ACHN (cell line): ENCODE measurements at regions not wholly inside any gene's neighbourhood (a gene's known extent, or its start where the extent isn't known, plus 50 kb on each side); places are given as distances from the start of the nearest gene placed in this dataset.
"Not testable (repeated sequence)": the region's sequence is repeated elsewhere in the genome, so short reads cannot be mapped to it uniquely, and the experiment has no call there.

Source experiments
- DNase-seq: peaks from one replicate; pipeline ENCODE4 v3.0.0-alpha.2; 2015
- in situ Hi-C: cut with HindIII; loops from 2 replicates; pipeline ENCODE4 v1.10.0; 2017; ENCODE audit warnings: low sequenced_read_pairs, low pct_ligation_motif_present, low pct_unique_long_range_greater_than_20kb

DNA sequence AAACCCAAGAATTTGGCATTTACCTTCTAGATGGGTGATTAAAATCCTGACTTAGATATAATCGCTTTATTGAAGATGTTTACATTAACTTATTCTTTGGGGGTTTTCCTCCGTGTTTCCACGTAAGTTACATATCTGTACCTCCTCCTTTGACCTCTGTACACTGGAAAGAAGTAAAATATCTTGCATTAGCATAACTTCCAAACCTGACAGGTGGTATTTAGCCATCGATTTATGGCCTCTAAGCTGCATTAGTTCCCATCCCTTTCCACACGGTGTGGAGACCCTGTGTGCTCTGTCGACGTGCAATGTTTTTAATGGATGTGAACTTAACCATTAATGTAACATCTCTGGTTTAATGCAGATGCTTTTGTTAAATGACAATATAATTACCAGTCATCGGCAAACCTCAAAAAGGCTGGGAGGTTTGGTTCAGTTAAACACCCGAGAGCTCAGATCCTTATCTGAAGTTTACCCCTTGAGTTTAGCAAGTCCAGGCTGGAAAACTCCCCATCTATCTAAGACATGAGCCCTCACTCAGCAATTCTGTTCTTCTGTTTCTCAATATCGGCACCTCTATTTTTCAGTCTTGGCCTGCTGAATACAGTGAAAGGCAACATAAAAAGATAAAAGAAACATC lies 295.2 kb downstream of the GATA3 start:
- no peak for DNase-seq
- in situ Hi-C loops: no loop called here

DNA sequence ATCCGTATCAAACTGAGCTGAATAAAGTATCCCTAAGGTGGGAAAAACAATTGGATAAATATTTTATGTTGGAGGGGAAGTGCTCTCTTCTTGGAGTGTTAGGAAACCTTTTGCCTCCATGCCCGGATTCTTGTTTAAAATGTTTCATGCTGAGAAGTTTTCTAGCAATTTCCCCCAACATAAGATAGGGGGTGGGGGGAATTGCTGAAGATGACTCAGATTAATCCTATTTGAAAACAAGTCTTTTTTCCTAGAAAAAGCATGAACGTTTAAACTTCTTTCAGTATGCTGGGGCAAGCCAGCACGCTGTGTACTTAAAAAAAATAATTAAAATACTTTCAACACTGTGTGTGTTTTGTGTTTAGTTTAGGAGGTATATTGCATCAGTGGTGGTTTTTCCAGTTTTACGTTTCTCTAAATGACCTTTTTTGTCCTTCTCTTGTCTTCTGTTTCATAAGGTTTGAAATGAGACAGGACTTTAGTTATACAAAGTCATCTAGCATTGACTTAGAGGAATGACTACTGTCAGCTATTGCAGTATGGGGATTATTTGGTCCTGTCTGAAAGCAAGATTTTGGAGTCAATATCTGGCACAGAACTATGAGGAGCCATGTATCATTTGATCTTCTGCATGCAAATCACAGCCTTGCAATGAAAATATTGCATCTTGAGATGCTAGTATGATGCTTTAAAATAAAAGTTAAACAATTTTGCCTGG lies 295.9 kb downstream of the GATA3 start:
- no peak for DNase-seq
- in situ Hi-C loops: no loop called here

GRCh38 chr10:8352171-8353075 lies 297.9 kb downstream of the GATA3 start:
- in situ Hi-C loops: no loop called here

GRCh38 chr10:8356283-8356682 lies 301.8 kb downstream of the GATA3 start:
- DNase-seq: no peak
- in situ Hi-C loops: no loop called here

More at GRCh38 chr10:8352171-8353075, 297.9 kb downstream of the GATA3 start:
- no peak for DNase-seq

- in situ Hi-C loops: no loop called here
- DNase-seq: no peak
Observed at GRCh38 chr10:8359467-8359866, 305.0 kb downstream of the GATA3 start.

DNA sequence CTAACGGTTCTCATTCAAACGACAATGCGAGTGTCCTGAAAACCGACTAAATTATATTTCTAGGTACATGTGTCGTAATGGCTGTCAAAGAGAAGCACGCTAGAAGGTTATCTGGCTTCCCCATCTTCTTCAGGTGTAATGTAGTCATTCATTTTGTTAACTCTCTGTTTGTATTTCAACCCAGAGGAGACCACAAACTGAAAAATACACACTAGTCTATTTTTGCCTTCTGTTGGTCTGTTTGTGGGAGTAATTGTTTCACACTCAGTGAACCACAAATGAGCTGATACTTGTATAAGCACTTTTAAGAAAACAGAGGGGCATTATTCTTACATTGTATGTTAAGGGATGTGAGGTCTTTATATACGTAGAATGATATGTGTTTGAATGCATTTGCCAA lies 305.9 kb downstream of the GATA3 start:
- in situ Hi-C loops: no loop called here
- no peak for DNase-seq

DNA sequence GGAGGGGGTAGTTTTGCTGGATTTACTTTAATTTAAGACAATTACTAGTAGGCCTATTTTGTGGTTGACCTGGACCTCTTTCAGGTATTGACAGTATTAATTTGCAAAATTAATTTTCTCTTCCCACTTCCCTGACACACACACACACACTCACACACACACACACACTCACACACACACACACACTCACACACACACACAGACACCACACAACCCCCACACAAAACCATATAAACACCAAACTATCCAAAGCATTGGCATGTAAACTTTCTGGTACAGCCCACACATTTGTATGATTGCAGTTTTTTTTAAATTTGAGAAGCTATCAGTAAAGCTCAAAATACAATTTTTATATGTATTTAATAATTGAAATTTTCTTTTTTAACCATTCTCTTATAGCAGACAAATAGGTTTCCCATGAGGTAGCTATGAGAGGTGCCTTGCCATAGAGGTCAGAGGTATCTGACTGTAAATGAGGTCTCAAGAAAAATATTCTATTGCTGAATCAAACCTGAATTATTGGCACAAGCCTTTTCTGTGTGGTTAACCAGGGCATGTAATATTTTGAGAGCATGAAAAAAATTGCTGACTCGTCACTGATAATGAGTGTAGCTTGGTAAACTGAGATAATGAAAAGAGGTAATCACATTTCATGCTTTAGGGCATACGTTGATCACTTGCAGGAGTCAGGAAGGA lies 306.5 kb downstream of the GATA3 start:
- in situ Hi-C loops: no loop called here

GRCh38 chr10:8361510-8361844 lies 307.0 kb downstream of the GATA3 start:
- DNase-seq: no peak
- in situ Hi-C loops: no loop called here

More for the DNA sequence above, 306.5 kb downstream of the GATA3 start:
- no peak for DNase-seq

DNA sequence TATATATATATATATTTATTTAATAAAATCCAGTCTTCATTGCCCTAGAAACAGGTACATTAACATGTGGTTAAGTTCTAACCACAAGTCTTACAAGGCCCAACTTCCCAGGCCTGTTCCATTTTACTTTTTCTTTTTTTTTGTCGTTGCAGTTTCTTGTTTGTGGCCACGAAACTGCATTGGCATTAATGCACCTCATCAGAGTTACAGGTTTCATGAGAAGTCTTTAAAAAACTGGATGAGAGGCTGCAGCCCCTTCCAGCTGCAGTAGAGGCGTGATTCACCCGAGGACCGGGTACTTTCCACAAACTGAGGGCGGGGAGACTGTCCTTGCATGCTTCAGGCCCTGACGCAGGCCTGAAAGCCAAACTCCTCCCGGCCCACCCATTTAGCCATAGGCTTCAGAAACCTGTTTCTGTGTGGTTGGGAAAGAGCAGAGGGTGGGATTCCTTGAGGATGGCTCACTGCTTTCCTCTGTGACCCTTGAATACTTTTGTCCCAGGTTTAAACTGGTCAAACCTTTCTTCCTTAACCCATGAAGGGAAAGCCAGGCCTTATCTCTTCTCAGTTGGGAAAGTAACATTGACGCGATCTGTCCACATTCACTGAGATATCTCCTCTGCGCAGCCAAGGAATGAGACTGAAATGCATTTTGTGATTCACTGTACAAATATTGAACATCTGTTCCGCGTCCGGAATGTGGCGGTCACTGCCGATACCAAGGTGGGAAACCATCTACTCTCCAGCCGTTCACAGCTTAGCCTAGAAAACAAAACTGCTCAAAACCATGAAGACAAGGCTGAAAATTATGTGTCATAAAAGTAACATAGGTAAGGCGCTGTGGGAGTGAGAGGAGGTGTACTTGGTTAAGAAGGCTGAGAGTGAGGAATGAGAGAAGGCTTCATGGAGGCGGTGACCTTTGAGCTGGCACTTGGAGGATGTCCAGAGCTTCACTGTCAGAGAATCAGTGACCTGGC lies 311.7 kb downstream of the GATA3 start:
- in situ Hi-C loops: no loop called here
- DNase-seq: no peak

- DNase-seq, in situ Hi-C loops: not testable (repeated sequence)
Observed at GRCh38 chr10:8367672-8368411, 313.4 kb downstream of the GATA3 start.

GRCh38 chr10:8369666-8370065 lies 315.2 kb downstream of the GATA3 start:
- in situ Hi-C loops: no loop called here
- DNase-seq: no peak

DNA sequence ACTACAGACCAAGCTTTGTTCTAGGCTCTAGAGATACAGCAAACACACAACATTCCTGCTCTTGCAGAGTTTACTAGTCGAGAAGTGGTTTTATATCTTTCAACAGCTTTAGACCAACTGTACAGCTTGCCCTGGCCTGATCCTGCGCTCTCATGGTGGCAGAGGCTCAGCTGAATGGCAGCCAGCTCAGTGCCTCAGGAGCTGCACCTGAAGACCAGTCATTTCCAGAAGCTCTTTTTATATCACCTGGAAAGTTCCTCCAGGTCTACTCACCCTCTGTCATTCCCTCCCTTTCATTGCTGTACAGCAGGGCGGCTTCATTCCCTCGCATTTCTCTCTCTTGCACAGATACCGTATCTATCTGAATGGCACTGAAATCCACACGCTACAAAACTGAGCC lies 319.8 kb downstream of the GATA3 start:
- in situ Hi-C loops: no loop called here
- DNase-seq: no peak

DNA sequence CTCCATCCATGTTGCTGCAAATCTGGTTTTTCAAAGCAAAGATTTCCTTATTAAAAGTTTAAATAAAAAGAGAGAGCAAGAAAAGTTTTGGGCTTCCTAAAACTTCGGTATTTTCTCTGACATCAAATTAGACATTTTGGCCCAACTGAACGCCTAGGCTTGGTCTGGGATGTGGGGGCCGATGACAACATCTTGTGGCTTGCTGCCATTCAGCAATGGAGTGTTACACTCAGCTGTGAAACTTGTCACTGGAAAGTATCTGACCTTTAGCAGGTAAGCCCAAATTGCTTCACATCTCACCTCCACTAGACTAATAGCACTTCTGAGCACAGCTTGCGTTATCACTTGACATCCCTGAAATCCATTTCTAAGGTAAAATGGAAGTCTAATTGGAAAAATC lies 320.6 kb downstream of the GATA3 start:
- in situ Hi-C loops: no loop called here
- DNase-seq: no peak

- in situ Hi-C loops: no loop called here
- no peak for DNase-seq
Observed at GRCh38 chr10:8378198-8378983, 323.9 kb downstream of the GATA3 start.

GRCh38 chr10:8379906-8380832 lies 325.7 kb downstream of the GATA3 start:
- in situ Hi-C loops: no loop called here
- no peak for DNase-seq
